Upper lobe of left lung (tissue), 6 donors: ENCODE measurements at regions not wholly inside any gene's neighbourhood (a gene's known extent, or its start where the extent isn't known, plus 50 kb on each side); places are given as distances from the start of the nearest gene placed in this dataset.

Experiments used
- ATAC-seq, 2 donors: fragments of 200-7000 bp; cut with Tn5 transposase; one replicate each; pipeline ENCODE4 v1.9.1; 2022; ENCODE audit warnings: mild to moderate bottlenecking in 2 of 2, moderate library complexity in 2 of 2; ENCODE audit not compliant: low FRiP score in 2 of 2
- DNase-seq, 2 donors: peaks; one replicate each; pipeline ENCODE4 v3.0.0-alpha.2; 2019 to 2020
- H3K27ac ChIP-seq, 4 donors: fragments of 200-600 bp; sonication (generic); one replicate each; pipeline ENCODE4 v1.5.1; 2016 to 2019
- H3K27me3 ChIP-seq, 4 donors: fragments of 200-600 bp; sonication (generic); one replicate each; pipeline ENCODE4 v1.5.1; 2017 to 2019
- H3K36me3 ChIP-seq, 4 donors: fragments of 200-600 bp; sonication (generic); one replicate each; pipeline ENCODE4 v1.5.1; 2016 to 2019
- H3K4me1 ChIP-seq, 4 donors: fragments of 200-600 bp; sonication (generic); one replicate each; pipeline ENCODE4 v1.5.1; 2018 to 2019
- H3K4me3 ChIP-seq, 4 donors: fragments of 200-600 bp; sonication (generic); one replicate each; pipeline ENCODE4 v1.5.1; 2017 to 2019; ENCODE audit warnings: mild to moderate bottlenecking in 2 of 4, moderate library complexity in 1 of 4
- H3K9me3 ChIP-seq, 4 donors: fragments of 200-600 bp; sonication (generic); one replicate each; pipeline ENCODE4 v1.5.1; 2018 to 2019
- EP300 ChIP-seq, 4 donors: sonication (generic); formaldehyde crosslinking; IDR thresholded peaks; one replicate each; pipeline ENCODE4 v1.5.1; 2017; ENCODE audit warnings: antibody characterized with exemption in 4 of 4, control low read depth in 2 of 4
- POLR2A ChIP-seq, 4 donors: fragments of 450-650 bp; IDR thresholded peaks; one replicate each; pipeline ENCODE4 v1.5.1; 2016 to 2017; ENCODE audit warnings: antibody characterized with exemption in 4 of 4, mild to moderate bottlenecking in 2 of 4
- POLR2AphosphoS5 ChIP-seq, 2 donors: sonication (generic); formaldehyde crosslinking; IDR thresholded peaks; one replicate each; pipeline ENCODE4 v1.5.1; 2017; ENCODE audit warnings: antibody characterized with exemption in 2 of 2
- WGBS, 2 donors: methylation state at CpG; one replicate each; pipeline ENCODE4 v1.1.5; 2017 to 2018; 5-methylcytosine and 5-hydroxymethylcytosine counted together
- TF ChIP-seq, protein P1 (sequence below), 6 experiments: fragments of 450-650 bp in 4 of 6; fragments of 200-600 bp in 2 of 6; sonication (generic) in 2 of 6; IDR thresholded peaks; one replicate each; pipeline ENCODE4 v1.5.1; 2016 to 2019; ENCODE audit warnings: antibody characterized with exemption in 6 of 6
- donor health status: DM: no; HTN: no; CAD: no; lungs with moderate emphysema.
- donor health status: DM: no; HTN: yes; CAD: no; lungs with severe emphysema.

DNA sequence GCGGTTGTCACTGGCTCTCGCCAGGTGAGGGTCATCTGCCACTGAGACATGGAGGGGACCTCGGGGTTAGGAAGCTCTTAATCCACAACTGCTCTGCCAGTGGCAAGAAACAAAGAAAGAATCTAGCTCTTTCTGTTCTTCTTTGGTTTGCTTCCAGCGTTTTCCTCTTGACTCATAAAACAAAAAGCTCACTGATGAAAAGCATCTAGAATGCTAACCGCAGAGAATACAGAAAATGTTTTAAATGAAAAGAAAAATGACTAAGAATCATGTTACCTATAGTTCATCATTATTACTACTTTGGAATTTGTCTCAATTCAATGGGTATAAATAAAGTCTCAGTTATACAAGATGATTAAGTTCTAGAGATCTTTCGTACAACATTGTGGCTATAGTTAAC lies 274.8 kb upstream of the TENM3 start:
- Histone ChIP-seq H3K27me3 (no peaks in the 10 kb centered on the region), H3K9me3 (no peaks in the 10 kb centered on the region), H3K4me1 (no peaks in the 10 kb centered on the region), H3K4me3 (no peak overlapping the region), H3K27ac (no peak overlapping the region), H3K36me3 (no peaks in the 10 kb centered on the region)
- 87 to 91% methylated on average over 6 of the region's 6 CpGs for WGBS, 2 donors
- ATAC-seq (no peak), DNase-seq (peak in 1 of 2 donors; percentile 3)
- TF ChIP-seq EP300 (IDR thresholded peaks at IDR 0.05) (no peak), POLR2AphosphoS5 (IDR thresholded peaks at IDR 0.05) (no peak), POLR2A (IDR thresholded peaks at IDR 0.05) (no peak)
- TF ChIP-seq, protein P1, sequence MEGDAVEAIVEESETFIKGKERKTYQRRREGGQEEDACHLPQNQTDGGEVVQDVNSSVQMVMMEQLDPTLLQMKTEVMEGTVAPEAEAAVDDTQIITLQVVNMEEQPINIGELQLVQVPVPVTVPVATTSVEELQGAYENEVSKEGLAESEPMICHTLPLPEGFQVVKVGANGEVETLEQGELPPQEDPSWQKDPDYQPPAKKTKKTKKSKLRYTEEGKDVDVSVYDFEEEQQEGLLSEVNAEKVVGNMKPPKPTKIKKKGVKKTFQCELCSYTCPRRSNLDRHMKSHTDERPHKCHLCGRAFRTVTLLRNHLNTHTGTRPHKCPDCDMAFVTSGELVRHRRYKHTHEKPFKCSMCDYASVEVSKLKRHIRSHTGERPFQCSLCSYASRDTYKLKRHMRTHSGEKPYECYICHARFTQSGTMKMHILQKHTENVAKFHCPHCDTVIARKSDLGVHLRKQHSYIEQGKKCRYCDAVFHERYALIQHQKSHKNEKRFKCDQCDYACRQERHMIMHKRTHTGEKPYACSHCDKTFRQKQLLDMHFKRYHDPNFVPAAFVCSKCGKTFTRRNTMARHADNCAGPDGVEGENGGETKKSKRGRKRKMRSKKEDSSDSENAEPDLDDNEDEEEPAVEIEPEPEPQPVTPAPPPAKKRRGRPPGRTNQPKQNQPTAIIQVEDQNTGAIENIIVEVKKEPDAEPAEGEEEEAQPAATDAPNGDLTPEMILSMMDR (IDR thresholded peaks at IDR 0.05): no peak

DNA sequence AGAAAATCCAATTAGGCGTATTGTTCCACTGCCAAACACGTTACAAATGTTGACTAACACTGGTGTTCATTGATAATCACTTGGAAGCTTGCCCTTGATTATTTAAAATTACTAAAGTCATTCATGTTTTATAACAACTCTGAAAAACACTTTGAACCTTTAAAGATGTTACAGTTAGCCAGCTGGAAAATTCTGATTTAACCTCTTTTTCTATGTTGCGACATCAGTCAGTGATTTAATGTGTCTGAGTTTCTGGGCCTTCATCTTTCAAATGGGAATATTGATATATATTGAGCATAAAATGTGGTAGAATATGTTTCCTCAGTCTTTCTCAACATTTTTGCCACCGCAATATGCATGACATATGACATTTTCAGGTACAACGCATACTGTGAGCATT lies 274.1 kb upstream of the TENM3 start:
- TF ChIP-seq, protein P1 (IDR thresholded peaks at IDR 0.05): no peak
- no peak for TF ChIP-seq POLR2AphosphoS5 (IDR thresholded peaks at IDR 0.05)
- TF ChIP-seq EP300 (IDR thresholded peaks at IDR 0.05): no peak
- TF ChIP-seq POLR2A (IDR thresholded peaks at IDR 0.05): no peak
- 87 to 88% methylated on average over 5 of the region's 5 CpGs for WGBS, 2 donors
- no peak for DNase-seq
- H3K9me3 ChIP-seq: peaks cover 0 to 4% (median 0%) of the 10 kb centered on the region in 4 donors
- H3K4me3 ChIP-seq: no peak overlapping the region
- no peaks in the 10 kb centered on the region for H3K27me3 ChIP-seq
- ATAC-seq: no peak
- H3K36me3 ChIP-seq: no peaks in the 10 kb centered on the region
- no peaks in the 10 kb centered on the region for H3K4me1 ChIP-seq
- H3K27ac ChIP-seq: no peak overlapping the region

- Histone ChIP-seq H3K9me3 (peaks cover 0 to 4% (median 0%) of the 10 kb centered on the region in 4 donors), H3K27me3 (no peaks in the 10 kb centered on the region), H3K27ac (no peak overlapping the region), H3K4me3 (no peak overlapping the region), H3K4me1 (no peaks in the 10 kb centered on the region), H3K36me3 (no peaks in the 10 kb centered on the region)
- no peak for TF ChIP-seq POLR2AphosphoS5 (IDR thresholded peaks at IDR 0.05)
- no peak for TF ChIP-seq POLR2A (IDR thresholded peaks at IDR 0.05)
- TF ChIP-seq, protein P1 (IDR thresholded peaks at IDR 0.05): no peak
- no peak for TF ChIP-seq EP300 (IDR thresholded peaks at IDR 0.05)
- ATAC-seq (no peak), DNase-seq (no peak)
- WGBS, 2 donors: 57 to 59% methylated on average over 4 of the region's 4 CpGs
Measured at GRCh38 chr4:181970366-181970765, 272.8 kb upstream of the TENM3 start.

DNA sequence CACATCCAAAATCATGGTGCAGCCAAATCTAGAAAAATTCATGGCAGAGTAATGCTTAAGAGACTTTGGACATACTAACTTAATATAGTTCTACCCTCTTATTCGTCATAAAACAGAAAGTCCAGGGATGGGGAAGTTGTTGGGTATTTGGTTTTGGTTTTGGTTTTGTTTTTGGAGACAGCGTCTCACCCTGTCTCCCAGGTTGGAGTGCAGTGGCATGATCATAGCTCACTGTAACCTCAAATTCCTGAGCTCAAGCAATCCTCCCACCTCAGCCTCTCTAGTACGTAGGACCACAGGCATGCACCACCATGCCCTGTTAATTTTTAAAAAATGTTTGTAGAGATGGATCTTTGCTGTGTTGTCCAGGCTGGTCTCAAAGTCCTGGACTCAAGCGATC lies 271.8 kb upstream of the TENM3 start:
- peaks cover 0 to 4% (median 0%) of the 10 kb centered on the region in 4 donors for H3K9me3 ChIP-seq
- ATAC-seq: peak in 1 of 2 donors; percentile 31
- no peak overlapping the region for H3K4me3 ChIP-seq
- H3K4me1 ChIP-seq: no peaks in the 10 kb centered on the region
- 63 to 75% methylated on average over 4 of the region's 4 CpGs for WGBS, 2 donors
- H3K27ac ChIP-seq: no peak overlapping the region
- no peaks in the 10 kb centered on the region for H3K36me3 ChIP-seq
- no peak for DNase-seq
- TF ChIP-seq POLR2A (IDR thresholded peaks at IDR 0.05): no peak
- no peak for TF ChIP-seq POLR2AphosphoS5 (IDR thresholded peaks at IDR 0.05)
- TF ChIP-seq, protein P1 (IDR thresholded peaks at IDR 0.05): no peak
- no peak for TF ChIP-seq EP300 (IDR thresholded peaks at IDR 0.05)
- no peaks in the 10 kb centered on the region for H3K27me3 ChIP-seq

- no peaks in the 10 kb centered on the region for H3K27me3 ChIP-seq
- peak in 1 of 2 donors; percentile 82 for ATAC-seq
- 64 to 86% methylated on average over 3 of the region's 3 CpGs for WGBS, 2 donors
- DNase-seq: no peak
- no peak for TF ChIP-seq POLR2AphosphoS5 (IDR thresholded peaks at IDR 0.05)
- no peak for TF ChIP-seq POLR2A (IDR thresholded peaks at IDR 0.05)
- H3K4me1 ChIP-seq: no peaks in the 10 kb centered on the region
- no peaks in the 10 kb centered on the region for H3K36me3 ChIP-seq
- peaks cover 0 to 4% (median 0%) of the 10 kb centered on the region in 4 donors for H3K9me3 ChIP-seq
- H3K27ac ChIP-seq: no peak overlapping the region
- no peak overlapping the region for H3K4me3 ChIP-seq
Measured at GRCh38 chr4:181971973-181972372, 271.2 kb upstream of the TENM3 start.
